ENCODE measurements at regions not wholly inside any gene's neighbourhood (a gene's known extent, or its start where the extent isn't known, plus 50 kb on each side); places are given as distances from the start of the nearest gene placed in this dataset.

- TF ChIP-seq CTCF (IDR thresholded peaks at IDR 0.05) (no peak), POLR2A (IDR thresholded peaks at IDR 0.05) (no peak)
These were observed 113.6 kb upstream of the ADRA1B start for GRCh38 chr5:159802661-159803060.
